GM19452 (cell line): ENCODE measurements at regions not wholly inside any gene's neighbourhood (a gene's known extent, or its start where the extent isn't known, plus 50 kb on each side); places are given as distances from the start of the nearest gene placed in this dataset.

Experiments
- ATAC-seq: cut with Tn5 transposase; IDR thresholded peaks from one replicate; pipeline ENCODE4 v1.9.1; 2021; ENCODE audit not compliant: unreplicated experiment

DNA sequence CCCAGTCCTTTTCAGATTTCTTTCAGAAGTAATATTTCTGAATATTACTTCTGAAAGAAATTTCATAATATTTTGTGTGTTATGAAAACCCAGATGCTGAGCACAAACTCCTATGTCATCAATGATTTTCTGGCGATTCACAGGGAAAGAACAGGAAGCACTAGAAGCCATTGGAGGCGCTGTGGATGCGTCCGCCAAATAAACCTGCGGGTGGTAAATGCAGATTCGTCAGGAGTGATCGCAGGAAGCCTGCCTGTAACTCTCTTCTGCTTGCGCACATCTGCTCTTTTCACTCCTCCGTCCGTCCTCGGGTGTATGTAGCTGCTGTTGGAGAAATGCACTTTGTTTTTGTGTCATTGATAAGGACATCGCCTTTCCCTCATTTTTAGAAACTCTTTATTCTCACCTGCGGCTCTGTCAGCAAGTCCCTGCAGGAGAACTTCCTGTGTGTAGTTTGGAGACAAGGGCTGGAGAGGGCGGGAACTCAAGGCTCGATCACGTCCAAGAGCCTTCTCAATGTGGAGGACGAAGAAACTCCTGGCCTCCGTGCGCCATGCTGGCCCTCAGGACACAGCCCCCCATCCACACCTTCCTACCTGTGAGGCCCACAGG lies 483.8 kb downstream of the GALR1 start:
- ATAC-seq, result no peak

- no peak for ATAC-seq
Measured at GRCh38 chr18:77736842-77737241, 487.2 kb downstream of the GALR1 start.

GRCh38 chr18:77737405-77737804 lies 487.8 kb downstream of the GALR1 start:
- no peak for ATAC-seq

GRCh38 chr18:77749089-77749488 lies 499.4 kb downstream of the GALR1 start:
- ATAC-seq, result no peak

- ATAC-seq, result no peak
Measured at GRCh38 chr18:77750006-77750405, 500.4 kb downstream of the GALR1 start.

DNA sequence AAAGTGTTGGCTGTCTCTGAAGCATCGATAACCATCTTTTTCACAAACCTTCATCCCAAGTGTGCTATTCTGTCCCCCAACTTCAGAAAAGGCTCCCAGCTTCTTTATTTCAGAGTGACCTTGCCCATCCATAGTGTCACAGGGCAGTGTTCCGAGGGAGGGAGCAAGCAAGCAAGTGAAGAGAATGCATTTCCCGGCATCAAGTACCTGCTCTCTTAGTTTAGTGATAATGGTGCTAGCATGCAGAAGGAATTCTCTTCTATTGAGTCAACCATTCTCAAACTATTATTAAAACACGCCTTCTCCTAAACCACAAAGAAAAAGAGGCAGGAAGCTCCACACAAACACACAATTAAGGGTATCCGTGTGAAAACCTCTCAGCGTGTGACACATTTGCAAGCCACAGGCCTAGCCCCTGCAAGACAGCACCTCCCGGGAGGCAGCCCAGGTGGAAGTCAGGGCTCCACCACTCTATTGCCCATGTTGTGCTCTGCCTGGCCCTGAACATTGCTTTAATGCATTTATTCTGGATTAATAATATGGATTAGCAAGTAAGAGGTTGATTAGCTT lies 504.9 kb downstream of the GALR1 start:
- no peak for ATAC-seq

DNA sequence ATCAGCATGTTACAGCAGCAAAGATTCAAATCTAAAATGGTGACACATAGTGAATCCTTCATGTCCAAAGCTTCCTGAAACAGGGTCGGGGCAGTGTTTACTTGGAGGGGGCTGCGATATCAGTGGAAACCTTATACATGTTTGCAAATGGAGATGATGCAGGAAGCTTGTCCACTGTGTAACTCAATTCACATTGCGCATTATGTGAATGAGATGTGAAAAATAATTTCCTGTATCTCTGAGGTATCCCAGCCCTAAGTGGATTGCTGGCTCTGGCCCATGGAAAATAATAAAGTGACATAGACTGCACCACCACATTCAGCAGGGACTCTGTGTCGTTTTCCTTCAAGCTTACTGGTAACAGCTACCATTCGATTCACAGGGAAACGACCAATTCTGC lies 505.5 kb downstream of the GALR1 start:
- no peak for ATAC-seq

- no peak for ATAC-seq
Measured at GRCh38 chr18:77761332-77761731, 511.7 kb downstream of the GALR1 start.

GRCh38 chr18:77762014-77762413 lies 512.4 kb downstream of the GALR1 start:
- ATAC-seq, result no peak

- no peak for ATAC-seq
Measured at GRCh38 chr18:77762642-77763041, 513.0 kb downstream of the GALR1 start.

DNA sequence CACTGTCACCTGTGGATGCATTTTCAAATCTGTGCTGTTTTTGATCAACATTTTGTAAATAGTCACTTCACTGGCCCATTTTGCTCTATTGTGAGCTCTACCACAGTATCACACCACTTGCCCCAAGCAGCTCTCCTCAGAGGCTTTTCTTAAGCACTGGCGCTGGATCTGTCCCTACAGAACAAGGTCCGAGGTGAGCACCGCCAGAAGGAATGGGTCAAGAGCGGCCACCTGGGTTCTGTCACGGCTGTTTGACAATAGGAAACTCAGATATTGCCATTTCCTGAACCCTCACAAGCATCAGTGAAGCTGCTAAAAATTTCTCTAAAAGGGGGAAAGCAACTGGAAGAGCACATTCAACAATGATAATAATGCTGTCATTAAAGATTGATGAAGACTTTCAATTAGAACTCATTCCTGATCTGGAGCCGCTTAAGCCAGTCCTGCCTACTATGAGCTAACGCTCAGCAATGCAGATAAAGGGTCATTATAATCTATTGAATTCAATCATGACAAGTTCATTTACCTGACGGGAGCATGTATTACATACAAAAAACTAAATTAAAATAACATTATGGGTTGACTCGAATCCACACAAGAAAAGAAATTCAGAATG lies 514.0 kb downstream of the GALR1 start:
- no peak for ATAC-seq

- ATAC-seq, result no peak
Measured at GRCh38 chr18:77765468-77765867, 515.8 kb downstream of the GALR1 start.

- ATAC-seq, result no peak
Measured at GRCh38 chr18:77766421-77766820, 516.8 kb downstream of the GALR1 start.

DNA sequence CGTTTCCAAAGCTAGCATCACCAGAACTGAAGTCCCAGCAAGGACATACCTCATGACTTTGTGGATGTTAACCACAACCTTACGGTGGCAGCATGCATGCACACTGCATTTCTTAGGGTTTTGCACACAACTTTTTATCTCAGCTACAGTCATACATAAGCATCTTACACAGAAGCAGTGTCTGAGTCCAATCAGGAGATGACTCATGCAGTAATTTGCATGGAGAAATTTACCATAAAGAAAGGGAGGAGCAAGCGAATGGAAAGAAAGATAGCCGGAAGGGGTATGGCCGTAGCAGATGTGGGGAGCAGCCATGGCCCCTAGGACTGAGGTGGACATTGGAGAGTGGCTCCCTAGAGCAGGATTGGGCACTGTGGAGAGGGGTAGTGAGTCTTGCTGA lies 522.5 kb downstream of the GALR1 start:
- ATAC-seq, result no peak

DNA sequence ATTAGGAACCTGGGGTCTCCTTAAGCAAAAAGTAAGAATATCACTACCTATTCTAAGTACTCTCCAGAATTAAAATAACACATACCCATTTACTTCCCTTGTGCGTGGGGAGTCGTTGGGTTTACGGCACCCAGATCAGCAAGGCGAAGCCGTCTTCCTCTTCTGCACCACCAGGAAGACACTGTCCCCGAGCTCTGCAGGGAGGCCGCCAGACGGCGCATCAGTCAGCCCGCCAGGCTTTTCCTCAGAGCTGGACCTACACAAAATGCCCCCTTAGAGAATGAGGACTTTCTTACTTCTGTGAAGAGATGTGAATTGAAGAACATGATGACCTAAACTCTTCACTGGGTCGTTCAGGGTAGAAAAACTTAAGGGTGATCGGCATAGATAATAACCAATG lies 526.5 kb downstream of the GALR1 start:
- ATAC-seq, result no peak

DNA sequence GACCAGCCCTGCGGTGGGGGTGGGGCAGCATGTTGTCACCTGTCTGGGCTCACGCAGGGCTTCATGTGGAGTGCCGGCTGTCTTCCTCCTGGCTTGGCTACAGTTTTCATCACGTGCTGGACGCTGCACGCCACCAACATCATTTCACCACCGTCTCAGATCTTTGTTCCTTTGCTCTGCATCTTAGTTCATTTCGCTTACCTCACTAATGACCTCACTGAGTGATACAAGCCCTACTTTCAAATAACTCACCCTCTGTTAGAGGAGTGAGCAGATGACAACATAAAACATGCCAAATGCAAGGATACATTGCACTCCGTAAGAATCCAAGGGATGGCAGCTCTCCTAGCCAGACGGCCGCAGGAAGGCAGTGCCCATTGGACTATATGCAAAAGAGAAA lies 527.5 kb downstream of the GALR1 start:
- no peak for ATAC-seq

- no peak for ATAC-seq
Measured at GRCh38 chr18:77784759-77785379, 535.2 kb downstream of the GALR1 start.

DNA sequence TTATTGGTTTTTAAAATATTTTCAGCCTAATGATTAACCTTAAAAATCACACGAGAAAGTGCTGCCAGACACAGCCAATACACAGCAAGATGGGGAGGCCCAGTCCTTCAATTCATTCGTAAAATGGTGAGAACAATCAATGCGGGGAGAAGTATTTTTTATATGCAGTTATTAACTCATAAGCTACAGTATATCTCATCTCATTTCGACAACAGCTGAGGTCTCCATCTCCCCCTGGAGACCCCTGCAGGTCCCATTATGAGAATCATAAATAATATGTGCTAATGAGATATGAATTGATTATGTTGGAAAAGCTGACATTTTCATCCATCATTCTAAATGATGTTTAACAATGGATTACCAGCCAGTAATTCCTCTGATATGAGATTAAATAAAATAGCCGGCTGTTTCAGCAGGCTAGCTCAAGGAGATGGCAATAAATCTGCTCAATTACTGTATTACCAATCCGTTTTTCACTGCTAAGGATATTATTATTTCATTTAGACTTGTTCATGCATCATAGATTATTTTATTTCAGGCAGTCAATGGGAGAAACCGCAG lies 535.8 kb downstream of the GALR1 start:
- ATAC-seq, result no peak

DNA sequence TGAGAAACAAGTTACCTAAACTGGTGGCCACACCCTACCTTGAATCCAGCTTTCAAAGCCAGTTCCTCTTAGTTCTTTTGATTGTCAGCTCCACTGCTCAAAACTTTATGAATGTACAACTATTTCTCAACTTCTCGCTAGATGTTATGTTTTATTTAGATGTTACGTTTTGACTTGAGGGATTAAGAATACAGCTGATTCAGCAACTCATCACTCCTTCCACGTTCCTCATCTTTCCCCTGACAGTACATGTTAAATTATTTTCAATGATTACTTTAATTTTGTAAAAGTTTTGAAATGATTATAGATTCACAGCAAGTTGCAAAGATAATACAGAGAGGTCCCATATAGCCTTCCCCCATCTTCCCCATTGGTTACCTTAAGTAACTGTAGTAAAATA lies 553.4 kb downstream of the GALR1 start:
- ATAC-seq, result no peak

- no peak for ATAC-seq
Measured at GRCh38 chr18:77804382-77804781, 554.7 kb downstream of the GALR1 start.

GRCh38 chr18:77807650-77808049 lies 558.0 kb downstream of the GALR1 start:
- no peak for ATAC-seq

- no peak for ATAC-seq
Measured at GRCh38 chr18:77811503-77811902, 561.9 kb downstream of the GALR1 start.
